ENCODE measurements at regions not wholly inside any gene's neighbourhood (a gene's known extent, or its start where the extent isn't known, plus 50 kb on each side); places are given as distances from the start of the nearest gene placed in this dataset.
"Not testable (repeated sequence)": the region's sequence is repeated elsewhere in the genome, so short reads cannot be mapped to it uniquely, and the experiment has no call there.

GRCh38 chr6:4265740-4266139 lies 130.4 kb upstream of the ECI2 start:
- DNase-seq (ENCODE audit: low read depth, low spot score) = no peak

GRCh38 chr6:4264601-4265000 lies 129.2 kb upstream of the ECI2 start:
- no peak for DNase-seq (ENCODE audit: low read depth, low spot score)

GRCh38 chr6:4264081-4264480 lies 128.7 kb upstream of the ECI2 start:
- DNase-seq (ENCODE audit: low read depth, low spot score) = no peak

DNA sequence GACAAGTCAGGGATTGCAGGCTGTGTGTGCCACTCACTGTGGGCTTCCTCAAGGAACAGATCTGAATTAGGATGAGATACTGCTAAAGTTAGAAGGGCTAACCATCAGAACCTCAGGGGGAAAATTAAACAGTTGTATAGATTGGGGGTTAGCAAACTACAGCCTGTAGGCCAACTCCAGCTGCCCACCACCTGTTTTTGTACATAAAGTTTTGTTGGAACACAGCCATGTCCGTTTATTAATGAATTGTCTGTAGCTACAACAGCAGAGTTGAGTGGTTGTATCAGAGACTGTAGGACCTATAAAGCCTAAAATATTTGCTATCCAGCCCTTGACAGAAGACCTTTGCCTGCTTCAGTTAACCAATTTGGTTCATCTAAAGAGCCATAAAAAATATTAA lies 127.2 kb upstream of the ECI2 start:
- DNase-seq (ENCODE audit: low read depth, low spot score) = no peak

DNA sequence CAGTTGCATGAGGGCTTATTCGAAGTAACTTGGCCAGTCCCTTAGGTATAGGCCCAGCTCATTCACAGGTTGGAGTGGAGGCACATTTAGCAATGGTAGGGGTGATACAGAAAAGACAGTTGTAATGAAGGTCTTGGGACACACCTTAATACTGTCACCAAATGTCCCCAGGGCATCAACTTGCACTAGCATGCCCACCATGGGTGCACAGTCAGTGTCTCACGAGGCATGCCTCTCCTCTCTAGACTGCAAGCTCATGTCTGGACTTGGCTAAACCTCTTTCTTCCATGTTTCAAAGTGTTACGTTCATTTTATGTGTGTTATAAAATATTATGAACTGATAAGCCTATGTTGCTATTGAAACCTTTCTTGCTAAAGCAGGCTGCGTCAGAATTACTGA lies 124.0 kb upstream of the ECI2 start:
- no peak for DNase-seq (ENCODE audit: low read depth, low spot score)

DNA sequence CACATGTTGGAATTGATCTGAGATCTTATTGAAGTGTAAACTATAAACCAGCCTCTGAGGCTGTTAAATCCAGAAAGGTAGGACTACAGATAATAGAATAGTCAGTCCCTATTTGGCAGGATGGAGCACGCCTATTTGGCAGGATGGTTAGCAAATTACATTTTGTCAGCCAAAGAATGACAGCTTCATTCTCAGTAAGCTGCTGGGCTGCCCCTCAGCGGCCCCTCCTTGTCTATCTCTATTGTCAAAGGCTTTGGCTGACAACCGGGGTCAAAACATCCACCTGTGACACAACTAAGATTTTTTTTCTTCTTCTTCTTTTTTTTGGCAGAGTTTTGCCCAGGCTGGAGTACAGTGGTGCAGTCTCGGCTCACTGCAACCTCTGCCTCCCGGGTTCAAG lies 123.4 kb upstream of the ECI2 start:
- no peak for DNase-seq (ENCODE audit: low read depth, low spot score)

GRCh38 chr6:4256969-4257368 lies 121.6 kb upstream of the ECI2 start:
- no peak for DNase-seq (ENCODE audit: low read depth, low spot score)

- no peak for DNase-seq (ENCODE audit: low read depth, low spot score)
Measured at GRCh38 chr6:4253604-4254231, 118.3 kb upstream of the ECI2 start.

DNA sequence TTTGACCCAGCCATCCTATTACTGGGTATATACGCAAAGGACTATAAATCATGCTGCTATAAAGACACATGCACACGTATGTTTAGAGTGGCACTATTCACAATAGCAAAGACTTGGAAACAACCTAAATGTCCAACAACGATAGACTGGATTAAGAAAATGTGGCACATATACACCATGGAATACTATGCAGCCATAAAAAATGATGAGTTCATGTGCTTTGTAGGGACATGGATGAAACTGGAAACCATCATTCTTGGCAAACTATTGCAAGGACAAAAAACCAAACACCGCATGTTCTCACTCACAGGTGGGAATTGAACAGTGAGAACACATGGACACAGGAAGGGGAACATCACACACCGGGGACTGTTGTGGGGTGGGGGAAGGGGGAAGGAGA lies 117.1 kb upstream of the ECI2 start:
- DNase-seq (ENCODE audit: low read depth, low spot score) = not testable (repeated sequence)

GRCh38 chr6:4250645-4251044 lies 115.3 kb upstream of the ECI2 start:
- DNase-seq (ENCODE audit: low read depth, low spot score) = no peak

DNA sequence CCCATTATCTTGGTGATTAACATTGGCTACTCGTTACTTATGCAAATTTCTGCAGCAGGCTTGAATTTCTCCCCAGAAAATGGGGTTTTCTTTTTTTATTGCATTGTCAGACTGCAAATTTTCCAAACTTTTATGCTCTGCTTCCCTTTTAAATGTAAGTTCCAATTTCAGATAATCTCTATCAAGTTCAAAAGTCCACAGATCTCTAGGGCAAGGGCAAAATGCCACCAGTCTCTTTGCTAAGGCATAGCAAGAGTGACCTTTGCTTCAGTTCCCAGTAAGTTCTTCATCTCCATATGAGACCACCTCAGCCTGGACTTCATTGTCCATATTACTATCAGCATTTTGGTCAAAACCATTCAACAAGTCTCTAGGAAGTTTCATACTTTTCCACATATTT lies 108.5 kb upstream of the ECI2 start:
- not testable (repeated sequence) for DNase-seq (ENCODE audit: low read depth, low spot score)

GRCh38 chr6:4243237-4243636 lies 107.9 kb upstream of the ECI2 start:
- DNase-seq (ENCODE audit: low read depth, low spot score) = no peak

DNA sequence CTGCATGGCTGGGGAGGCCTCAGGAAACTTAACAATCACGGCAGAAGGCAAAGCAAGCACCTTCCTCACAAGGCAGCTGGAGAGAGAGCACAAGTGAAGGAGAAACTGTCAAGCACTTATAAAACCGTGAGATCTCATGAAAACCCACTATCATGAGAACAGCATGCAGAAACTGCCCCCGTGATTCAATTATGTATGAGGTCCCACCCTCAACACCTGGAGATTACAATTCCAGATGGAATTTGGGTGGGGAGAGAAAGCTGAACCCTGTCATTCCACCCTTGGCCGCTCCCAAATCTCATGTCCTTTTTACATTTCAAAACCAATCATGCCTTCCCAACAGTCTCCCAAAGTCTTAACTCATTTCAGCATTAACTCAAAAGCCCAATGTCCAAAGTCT lies 107.2 kb upstream of the ECI2 start:
- no peak for DNase-seq (ENCODE audit: low read depth, low spot score)

DNA sequence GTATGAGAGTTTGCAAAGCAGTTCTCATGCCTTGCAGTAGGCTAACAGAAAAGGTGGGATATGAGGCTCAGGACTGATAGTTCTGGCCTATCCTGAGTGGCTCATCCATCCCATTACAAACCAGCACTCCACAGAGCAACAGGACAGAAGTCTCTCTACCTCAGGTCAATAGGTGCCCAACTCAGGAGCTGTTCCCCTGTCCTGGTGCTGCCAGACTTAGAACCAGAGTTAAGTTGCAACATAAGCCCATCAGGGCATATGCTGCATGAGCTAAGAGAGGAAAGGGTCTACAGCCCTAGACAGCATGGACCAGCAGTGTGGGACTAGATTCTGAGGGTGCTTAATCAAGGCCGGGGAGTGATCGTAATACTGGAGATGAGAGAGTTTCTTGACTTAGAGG lies 104.8 kb upstream of the ECI2 start:
- no peak for DNase-seq (ENCODE audit: low read depth, low spot score)

DNA sequence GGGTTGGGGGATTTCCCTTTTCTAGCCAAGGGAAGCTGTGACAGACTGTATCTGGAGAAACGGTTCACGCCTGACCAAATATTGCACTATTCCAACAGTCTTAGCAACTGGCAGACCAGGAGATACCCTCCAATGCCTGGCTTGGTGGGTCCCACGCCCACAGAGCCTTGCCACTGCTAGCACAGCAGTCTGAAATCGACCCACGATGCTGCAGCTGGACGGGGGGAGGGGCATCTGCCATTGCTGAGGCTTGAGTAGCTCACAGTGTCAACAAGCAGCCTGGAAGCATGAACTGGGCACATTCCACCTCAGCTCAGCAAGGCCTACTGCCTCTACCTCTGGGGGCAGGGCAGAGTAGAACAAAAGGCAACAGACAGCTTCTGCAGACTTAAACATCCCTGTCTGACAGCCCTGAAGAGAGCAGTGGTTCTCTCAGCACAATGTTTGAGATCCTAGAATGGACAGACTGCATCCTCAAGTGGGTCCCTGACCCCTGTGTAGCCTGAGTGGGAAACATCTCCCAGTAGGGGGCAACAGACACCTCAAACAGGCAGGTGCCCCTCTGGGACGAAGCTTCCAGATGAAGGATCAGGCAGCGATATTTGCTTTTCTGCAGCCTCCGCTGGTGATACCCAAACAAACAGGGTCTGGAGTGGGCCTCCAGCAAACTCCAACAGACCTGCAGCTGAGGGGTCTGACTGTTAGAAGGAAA lies 89.9 kb upstream of the ECI2 start:
- peak; percentile 12 for DNase-seq (ENCODE audit: low read depth, low spot score)

- DNase-seq (ENCODE audit: low read depth, low spot score) = no peak
Measured at GRCh38 chr6:4224067-4224978, 88.9 kb upstream of the ECI2 start.

DNA sequence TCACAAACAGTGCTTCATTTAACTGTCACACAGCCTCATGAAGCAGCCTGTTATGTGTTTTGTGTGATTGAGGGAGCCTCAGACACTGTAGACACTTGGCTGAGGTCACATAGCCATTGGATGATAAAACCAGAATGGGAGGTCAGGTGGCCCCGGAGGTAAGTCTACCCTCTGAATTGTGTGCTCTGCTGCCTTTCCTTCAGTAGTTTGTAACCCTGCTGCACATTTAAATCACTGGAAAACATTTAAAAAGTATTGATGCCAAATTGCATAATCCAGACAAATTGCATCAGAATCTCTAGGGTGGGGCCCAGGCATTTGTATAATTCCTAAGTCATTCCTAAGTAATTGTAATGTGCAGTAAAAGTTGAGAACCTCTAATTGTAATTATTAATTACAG lies 85.2 kb upstream of the ECI2 start:
- no peak for DNase-seq (ENCODE audit: low read depth, low spot score)

DNA sequence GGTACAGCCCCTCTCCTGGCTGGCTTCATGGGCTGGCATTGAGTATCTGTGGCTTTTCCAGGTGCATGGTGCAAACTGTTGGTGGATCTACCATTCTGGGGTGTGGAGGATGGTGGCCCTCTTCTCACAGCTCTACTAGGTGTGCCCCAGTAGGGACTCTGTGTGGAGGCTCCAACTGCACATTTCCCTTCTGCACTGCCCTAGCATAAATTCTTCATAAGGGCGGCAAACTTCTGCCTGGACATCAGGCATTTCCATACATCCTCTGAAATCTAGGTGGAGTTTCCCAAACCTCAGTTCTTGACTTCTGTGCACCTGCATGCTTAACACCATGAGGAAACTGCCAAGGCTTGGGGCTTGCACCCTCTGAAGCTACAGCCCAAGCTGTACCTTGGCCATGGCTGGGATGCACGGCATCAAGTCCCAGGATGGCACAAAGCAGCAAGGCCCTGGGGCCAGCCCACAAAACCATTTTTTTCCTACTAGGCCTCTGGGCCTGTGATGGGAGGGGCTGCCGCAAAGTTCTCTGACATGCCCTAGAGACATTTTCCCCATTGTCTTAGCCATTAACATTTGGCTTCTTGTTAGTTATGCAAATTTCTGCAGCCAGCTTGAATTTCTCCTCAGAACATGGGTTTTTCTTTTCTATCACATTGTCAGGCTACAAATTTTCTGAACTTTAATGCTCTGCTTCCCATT lies 83.4 kb upstream of the ECI2 start:
- DNase-seq (ENCODE audit: low read depth, low spot score) = not testable (repeated sequence)

DNA sequence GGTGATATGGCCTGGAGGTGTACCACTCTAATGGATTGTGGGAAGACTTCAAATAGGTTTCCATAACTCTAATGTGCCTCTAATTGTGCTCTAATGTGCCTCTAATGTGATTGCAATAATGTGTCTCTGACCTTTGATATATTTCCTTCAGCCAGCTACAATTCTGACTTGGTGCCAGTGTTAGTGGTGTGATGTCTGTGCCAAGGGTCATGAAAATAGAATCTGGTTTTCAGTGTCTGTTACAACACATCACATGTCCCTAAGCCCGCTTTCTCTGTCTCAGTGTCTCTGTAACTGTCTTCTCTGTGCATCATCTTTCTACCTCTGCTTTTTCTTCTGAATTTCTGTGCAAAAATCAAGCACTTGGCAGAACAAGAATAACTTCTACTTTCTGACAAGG lies 77.2 kb upstream of the ECI2 start:
- DNase-seq (ENCODE audit: low read depth, low spot score) = no peak

- peak; percentile 25 for DNase-seq (ENCODE audit: low read depth, low spot score)
Measured at GRCh38 chr6:4210629-4211419, 75.4 kb upstream of the ECI2 start.

DNA sequence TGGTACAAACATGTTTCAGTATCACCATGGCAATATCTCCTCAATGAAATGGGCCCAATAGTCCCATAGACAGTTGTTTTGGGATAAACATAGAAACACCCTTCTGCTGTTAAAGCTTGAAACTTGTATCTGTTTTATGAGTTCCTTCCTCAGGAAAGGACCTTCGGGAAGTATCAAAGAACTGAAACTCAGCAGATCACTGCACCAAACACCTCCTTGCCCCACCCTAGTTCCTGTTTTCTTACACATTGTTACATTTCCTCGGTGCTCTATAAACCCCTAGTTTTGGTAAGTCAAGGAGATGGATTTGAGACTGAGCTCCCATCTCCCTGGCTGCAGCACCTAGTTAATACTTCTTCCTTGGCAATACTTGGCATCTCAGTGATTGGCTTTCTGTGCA lies 73.8 kb upstream of the ECI2 start:
- DNase-seq (ENCODE audit: low read depth, low spot score) = no peak
